ENCODE measurements at regions not wholly inside any gene's neighbourhood (a gene's known extent, or its start where the extent isn't known, plus 50 kb on each side); places are given as distances from the start of the nearest gene placed in this dataset.

GRCh38 chr5:81842795-81843398 lies 92.0 kb upstream of the SSBP2 start:
- no peak for TF ChIP-seq CTCF (IDR thresholded peaks at IDR 0.05)
- no peak for TF ChIP-seq ZFX (IDR thresholded peaks at IDR 0.05; ENCODE audit: borderline replicate concordance)
- peak overlapping the region; percentile 69 for H3K27ac ChIP-seq

DNA sequence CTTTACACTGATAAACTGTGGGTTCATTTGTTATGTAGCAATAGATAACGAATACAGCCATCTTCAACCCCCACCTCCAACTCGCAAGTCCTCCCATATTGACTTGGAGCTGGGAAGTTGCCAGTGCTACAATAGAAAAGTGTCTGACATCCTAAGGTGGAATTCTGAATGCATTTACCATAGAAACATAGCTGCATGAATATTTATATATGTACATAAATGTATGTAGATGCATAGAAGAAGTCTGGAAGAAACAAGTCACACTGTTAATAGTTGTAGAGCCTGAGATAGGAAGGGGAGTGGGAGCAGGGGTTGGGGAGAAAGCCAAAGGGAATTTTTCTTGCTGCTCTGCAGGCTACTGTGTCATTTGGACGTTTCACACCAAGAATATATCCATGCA lies 88.1 kb upstream of the SSBP2 start:
- TF ChIP-seq ZFX (IDR thresholded peaks at IDR 0.05; ENCODE audit: borderline replicate concordance) (no peak), CTCF (IDR thresholded peaks at IDR 0.05) (no peak)
- no peak overlapping the region for H3K27ac ChIP-seq

- TF ChIP-seq ZFX (IDR thresholded peaks at IDR 0.05; ENCODE audit: borderline replicate concordance) = no peak
- TF ChIP-seq CTCF (IDR thresholded peaks at IDR 0.05) = peak; percentile 65
- no peak overlapping the region for H3K27ac ChIP-seq
Measured at GRCh38 chr5:81838307-81838906, 87.5 kb upstream of the SSBP2 start.

DNA sequence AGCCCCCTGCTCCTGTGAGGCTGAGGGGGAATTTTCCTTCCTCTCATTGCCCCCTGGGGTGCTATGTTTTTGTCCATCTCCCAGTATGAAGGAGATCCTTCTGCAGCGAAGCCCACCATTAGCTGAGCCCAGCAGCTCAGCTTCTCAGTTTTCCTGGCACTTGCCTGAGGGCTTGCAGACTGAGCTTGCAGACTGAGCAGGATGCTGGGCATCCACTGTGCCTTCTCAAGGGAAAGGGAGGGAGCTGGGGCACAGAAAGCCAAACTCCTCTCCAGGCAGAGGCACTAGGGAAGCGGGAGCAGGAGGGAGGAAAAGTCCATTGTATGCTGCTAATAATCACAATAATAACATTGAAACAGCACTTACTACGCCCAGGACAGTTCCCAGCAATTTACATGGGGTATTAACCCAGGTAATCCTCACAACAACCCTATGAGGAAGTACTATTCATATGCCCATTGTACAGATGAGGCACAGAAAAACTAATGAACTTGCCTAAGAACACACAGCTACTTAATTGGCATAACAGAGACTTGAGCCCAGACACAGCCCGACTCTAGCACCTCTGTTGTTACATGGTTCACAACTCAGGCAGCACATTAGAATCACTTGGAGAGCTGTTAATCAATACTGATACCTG lies 86.9 kb upstream of the SSBP2 start:
- H3K27ac ChIP-seq = no peak overlapping the region
- TF ChIP-seq CTCF (IDR thresholded peaks at IDR 0.05) (no peak), ZFX (IDR thresholded peaks at IDR 0.05; ENCODE audit: borderline replicate concordance) (no peak)

DNA sequence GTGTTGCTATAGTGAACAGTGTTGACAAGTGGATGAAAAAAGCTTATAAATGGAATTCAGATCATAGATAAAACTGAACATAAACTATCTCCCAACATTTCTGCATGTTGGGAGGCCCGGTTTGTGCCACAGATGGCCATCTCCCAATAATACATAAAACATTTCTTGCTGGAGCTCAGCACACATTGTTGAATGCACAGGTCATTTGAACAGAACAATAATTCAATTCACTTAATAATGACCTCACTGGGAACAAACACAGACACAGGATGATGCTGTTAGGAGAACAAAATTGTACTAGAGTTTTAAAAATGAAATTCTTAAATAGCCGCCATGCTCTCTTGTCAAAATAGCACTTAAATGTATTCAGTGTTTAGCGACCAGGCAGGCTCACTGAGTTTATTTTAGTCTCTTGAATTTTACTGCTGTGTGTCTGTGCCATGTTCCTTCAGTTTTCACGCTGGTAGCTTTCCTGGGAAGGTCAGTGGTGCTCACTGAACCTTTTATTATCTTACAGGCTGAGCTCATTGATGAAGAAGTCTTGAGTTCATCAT lies 85.0 kb upstream of the SSBP2 start:
- TF ChIP-seq ZFX (IDR thresholded peaks at IDR 0.05; ENCODE audit: borderline replicate concordance) = no peak
- no peak for TF ChIP-seq CTCF (IDR thresholded peaks at IDR 0.05)
- no peak overlapping the region for H3K27ac ChIP-seq

DNA sequence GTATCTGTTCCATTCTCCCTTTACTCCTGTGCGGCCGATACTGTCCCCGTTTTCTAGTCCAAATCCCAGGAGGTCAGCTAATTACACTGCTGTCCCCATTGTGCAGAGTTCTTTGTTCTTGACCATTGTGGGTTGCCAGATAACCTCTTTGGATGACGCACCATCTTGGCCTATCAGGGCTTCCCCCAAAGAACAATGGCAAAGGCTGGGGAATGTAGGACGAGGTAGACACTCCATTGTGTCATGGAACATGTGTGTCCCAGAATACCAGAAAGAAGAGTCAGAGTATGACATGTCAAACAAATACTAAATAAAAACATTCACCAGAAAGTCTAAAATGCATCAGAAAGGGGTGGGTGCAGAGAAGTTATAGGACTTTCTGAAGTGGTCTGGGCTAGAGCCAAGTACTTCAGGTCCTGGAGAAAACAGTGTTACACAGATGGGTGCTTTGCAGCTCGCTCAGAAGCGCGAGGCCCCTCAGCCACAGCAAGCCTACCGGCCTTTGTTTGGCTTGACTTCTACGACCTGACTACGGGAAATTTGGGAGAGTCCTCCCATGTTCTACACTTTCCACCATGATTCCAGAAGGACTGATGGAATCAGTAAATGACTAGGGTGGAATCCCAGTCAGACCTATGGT lies 83.2 kb upstream of the SSBP2 start:
- TF ChIP-seq ZFX (IDR thresholded peaks at IDR 0.05; ENCODE audit: borderline replicate concordance) (no peak), CTCF (IDR thresholded peaks at IDR 0.05) (no peak)
- H3K27ac ChIP-seq = no peak overlapping the region

Measured in 22Rv1 (cell line).